Gastroesophageal sphincter (tissue), 4 donors: ENCODE measurements at regions not wholly inside any gene's neighbourhood (a gene's known extent, or its start where the extent isn't known, plus 50 kb on each side); places are given as distances from the start of the nearest gene placed in this dataset.
"Not testable (repeated sequence)": the region's sequence is repeated elsewhere in the genome, so short reads cannot be mapped to it uniquely, and the experiment has no call there.

Experiments used
- ATAC-seq: fragments of 150-250 bp; one replicate; pipeline ENCODE4 v1.9.1; 2016; ENCODE audit warnings: mild to moderate bottlenecking, moderate library complexity
- H3K27ac ChIP-seq, 4 donors: fragments of 200-600 bp; sonication (generic) in 3 of 4; 1 replicate in 3 of 4; 2 replicates in 1 of 4; pipeline ENCODE4 v1.5.1; 2016 to 2019
- H3K27me3 ChIP-seq: fragments of 200-600 bp; sonication (generic); one replicate; pipeline ENCODE4 v1.5.1; 2019
- H3K36me3 ChIP-seq, 2 donors: fragments of 200-600 bp; sonication (generic); one replicate each; pipeline ENCODE4 v1.5.1; 2019; ENCODE audit warnings: control low read depth in 1 of 2
- H3K4me1 ChIP-seq, 3 donors: fragments of 200-600 bp; sonication (generic); 1 replicate in 2 of 3; 2 replicates in 1 of 3; pipeline ENCODE4 v1.5.1; 2016 to 2019; ENCODE audit warnings: control low read depth in 2 of 3
- H3K4me3 ChIP-seq, 2 donors: fragments of 200-600 bp; sonication (generic); one replicate each; pipeline ENCODE4 v1.5.1; 2019; ENCODE audit warnings: mild to moderate bottlenecking in 1 of 2, moderate library complexity in 1 of 2
- H3K9me3 ChIP-seq, 3 donors: fragments of 200-600 bp; sonication (generic); one replicate each; pipeline ENCODE4 v1.5.1; 2017 to 2019; ENCODE audit warnings: control low read depth in 2 of 3
- EP300 ChIP-seq: sonication (generic); formaldehyde crosslinking; IDR thresholded peaks from one replicate; pipeline ENCODE4 v1.6.1; 2017; ENCODE audit warnings: antibody characterized with exemption, mild to moderate bottlenecking
- POLR2A ChIP-seq, 2 donors: fragments of 450-650 bp; IDR thresholded peaks; one replicate each; pipeline ENCODE4 v1.6.1; 2017; ENCODE audit warnings: antibody characterized with exemption in 2 of 2, mild to moderate bottlenecking in 2 of 2, moderate library complexity in 1 of 2
- POLR2AphosphoS5 ChIP-seq: sonication (generic); formaldehyde crosslinking; IDR thresholded peaks from one replicate; pipeline ENCODE4 v1.6.1; 2017; ENCODE audit warnings: antibody characterized with exemption
- WGBS, 2 donors: methylation state at CpG; one replicate each; pipeline ENCODE4 v1.1.5; 2018; ENCODE audit warnings: low coverage in 1 of 2; 5-methylcytosine and 5-hydroxymethylcytosine counted together
- TF ChIP-seq, protein P1 (sequence below), 4 experiments: fragments of 200-600 bp in 2 of 4; fragments of 450-650 bp in 2 of 4; sonication (generic) in 1 of 4; IDR thresholded peaks; one replicate each; pipeline ENCODE4 v1.5.1; 2017 to 2019; ENCODE audit warnings: antibody characterized with exemption in 4 of 4, mild to moderate bottlenecking in 2 of 4, moderate library complexity in 2 of 4

- Histone ChIP-seq H3K27me3 (peaks cover 8% of the 10 kb centered on the region), H3K4me3 (no peak overlapping the region), H3K4me1 (no peaks in the 10 kb centered on the region), H3K9me3 (peaks cover 0 to 28% (median 0%) of the 10 kb centered on the region in 3 donors), H3K27ac (no peak overlapping the region), H3K36me3 (no peaks in the 10 kb centered on the region)
- WGBS, 2 donors, result 83 to 89% methylated on average over 1 of the region's 1 CpG
- no peak for TF ChIP-seq EP300
- ATAC-seq, result no peak
These were observed 74.0 kb downstream of the IGLL5 start for GRCh38 chr22:22961574-22961973.

DNA sequence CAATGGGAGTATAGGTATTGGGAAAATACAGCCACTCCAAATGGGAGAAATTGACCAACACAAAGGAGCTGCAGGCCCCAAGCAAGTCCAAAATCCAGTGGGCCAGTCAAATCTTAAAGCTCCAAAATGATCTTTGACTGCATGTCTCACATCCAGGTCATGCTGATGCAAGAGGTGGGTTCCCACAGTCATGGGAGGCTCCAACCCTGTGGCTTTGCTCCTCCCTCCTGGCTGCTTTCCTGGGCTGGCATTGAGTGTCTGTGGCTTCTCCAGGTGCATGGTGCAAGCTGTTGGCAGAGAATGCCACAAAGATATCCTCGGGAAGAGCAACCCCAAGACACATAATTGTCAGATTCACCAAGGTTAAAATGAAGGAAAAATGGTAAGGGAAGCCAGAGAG, 80.8 kb downstream of the IGLL5 start:
- no peak for ATAC-seq
- H3K27me3 ChIP-seq, result peaks cover 22% of the 10 kb centered on the region
- WGBS, 2 donors, result 57% methylated on average over 1 of the region's 1 CpG; no CpG with 5 or more reads in 1 of the 2 donors

GRCh38 chr22:22972605-22973004, 85.0 kb downstream of the IGLL5 start:
- H3K36me3 ChIP-seq, H3K4me1 ChIP-seq, H3K27ac ChIP-seq, H3K4me3 ChIP-seq, ATAC-seq, H3K9me3 ChIP-seq: not testable (repeated sequence)
- WGBS, 2 donors, result 67 to 96% methylated on average over 3 of the region's 3 CpGs
- peaks cover 34% of the 10 kb centered on the region for H3K27me3 ChIP-seq

More for the DNA sequence above, 80.8 kb downstream of the IGLL5 start:
- TF ChIP-seq POLR2A (IDR thresholded peaks at IDR 0.05) (no peak), POLR2AphosphoS5 (no peak), EP300 (no peak)
- TF ChIP-seq, protein P1, sequence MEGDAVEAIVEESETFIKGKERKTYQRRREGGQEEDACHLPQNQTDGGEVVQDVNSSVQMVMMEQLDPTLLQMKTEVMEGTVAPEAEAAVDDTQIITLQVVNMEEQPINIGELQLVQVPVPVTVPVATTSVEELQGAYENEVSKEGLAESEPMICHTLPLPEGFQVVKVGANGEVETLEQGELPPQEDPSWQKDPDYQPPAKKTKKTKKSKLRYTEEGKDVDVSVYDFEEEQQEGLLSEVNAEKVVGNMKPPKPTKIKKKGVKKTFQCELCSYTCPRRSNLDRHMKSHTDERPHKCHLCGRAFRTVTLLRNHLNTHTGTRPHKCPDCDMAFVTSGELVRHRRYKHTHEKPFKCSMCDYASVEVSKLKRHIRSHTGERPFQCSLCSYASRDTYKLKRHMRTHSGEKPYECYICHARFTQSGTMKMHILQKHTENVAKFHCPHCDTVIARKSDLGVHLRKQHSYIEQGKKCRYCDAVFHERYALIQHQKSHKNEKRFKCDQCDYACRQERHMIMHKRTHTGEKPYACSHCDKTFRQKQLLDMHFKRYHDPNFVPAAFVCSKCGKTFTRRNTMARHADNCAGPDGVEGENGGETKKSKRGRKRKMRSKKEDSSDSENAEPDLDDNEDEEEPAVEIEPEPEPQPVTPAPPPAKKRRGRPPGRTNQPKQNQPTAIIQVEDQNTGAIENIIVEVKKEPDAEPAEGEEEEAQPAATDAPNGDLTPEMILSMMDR (IDR thresholded peaks at IDR 0.05), result no peak
- Histone ChIP-seq H3K4me3 (no peak overlapping the region), H3K27ac (no peak overlapping the region), H3K36me3 (no peaks in the 10 kb centered on the region), H3K4me1 (no peaks in the 10 kb centered on the region), H3K9me3 (peaks cover 0 to 14% (median 0%) of the 10 kb centered on the region in 3 donors)

- Histone ChIP-seq H3K9me3 (no peaks in the 10 kb centered on the region), H3K4me1 (no peaks in the 10 kb centered on the region), H3K27ac (no peak overlapping the region), H3K27me3 (peaks cover 26% of the 10 kb centered on the region), H3K4me3 (no peak overlapping the region), H3K36me3 (no peaks in the 10 kb centered on the region)
- no peak for ATAC-seq
- 67 to 83% methylated on average over 3 of the region's 3 CpGs for WGBS, 2 donors
- no peak for TF ChIP-seq EP300
- TF ChIP-seq, protein P1 (IDR thresholded peaks at IDR 0.05), result no peak
- no peak for TF ChIP-seq POLR2AphosphoS5
- no peak for TF ChIP-seq POLR2A (IDR thresholded peaks at IDR 0.05)
These were observed 85.7 kb downstream of the IGLL5 start for GRCh38 chr22:22973336-22973735.

DNA sequence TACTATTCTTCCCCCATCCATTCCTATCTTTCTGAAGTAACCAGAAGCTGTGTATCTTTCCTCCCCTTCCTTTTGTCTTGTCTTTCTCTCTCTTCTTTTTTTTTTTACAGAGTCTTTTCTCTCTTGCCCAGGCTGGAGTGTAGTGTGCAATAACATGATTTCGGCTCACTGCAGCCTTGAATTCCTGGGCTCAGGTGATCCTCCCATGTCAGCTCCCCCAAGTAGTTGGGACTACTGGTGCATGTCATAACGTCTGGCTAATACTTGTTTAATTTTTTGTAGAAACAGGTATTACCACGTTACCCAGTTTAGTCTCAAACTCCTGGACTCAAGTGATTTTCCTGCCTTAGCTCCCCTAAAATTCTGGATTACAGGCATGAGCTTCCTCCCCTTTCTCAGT, 86.5 kb downstream of the IGLL5 start:
- TF ChIP-seq EP300 (no peak), POLR2A (IDR thresholded peaks at IDR 0.05) (no peak), POLR2AphosphoS5 (no peak)
- TF ChIP-seq, protein P1 (IDR thresholded peaks at IDR 0.05), result no peak
- peaks cover 0 to 5% (median 0%) of the 10 kb centered on the region in 3 donors for H3K9me3 ChIP-seq
- H3K27ac ChIP-seq, result no peak overlapping the region
- H3K4me1 ChIP-seq, result no peaks in the 10 kb centered on the region
- ATAC-seq, result no peak
- H3K27me3 ChIP-seq, result peaks cover 18% of the 10 kb centered on the region
- WGBS, 2 donors, result 35 to 67% methylated on average over 1 to 3 of the region's 3 CpGs
- no peaks in the 10 kb centered on the region for H3K36me3 ChIP-seq
- no peak overlapping the region for H3K4me3 ChIP-seq

DNA sequence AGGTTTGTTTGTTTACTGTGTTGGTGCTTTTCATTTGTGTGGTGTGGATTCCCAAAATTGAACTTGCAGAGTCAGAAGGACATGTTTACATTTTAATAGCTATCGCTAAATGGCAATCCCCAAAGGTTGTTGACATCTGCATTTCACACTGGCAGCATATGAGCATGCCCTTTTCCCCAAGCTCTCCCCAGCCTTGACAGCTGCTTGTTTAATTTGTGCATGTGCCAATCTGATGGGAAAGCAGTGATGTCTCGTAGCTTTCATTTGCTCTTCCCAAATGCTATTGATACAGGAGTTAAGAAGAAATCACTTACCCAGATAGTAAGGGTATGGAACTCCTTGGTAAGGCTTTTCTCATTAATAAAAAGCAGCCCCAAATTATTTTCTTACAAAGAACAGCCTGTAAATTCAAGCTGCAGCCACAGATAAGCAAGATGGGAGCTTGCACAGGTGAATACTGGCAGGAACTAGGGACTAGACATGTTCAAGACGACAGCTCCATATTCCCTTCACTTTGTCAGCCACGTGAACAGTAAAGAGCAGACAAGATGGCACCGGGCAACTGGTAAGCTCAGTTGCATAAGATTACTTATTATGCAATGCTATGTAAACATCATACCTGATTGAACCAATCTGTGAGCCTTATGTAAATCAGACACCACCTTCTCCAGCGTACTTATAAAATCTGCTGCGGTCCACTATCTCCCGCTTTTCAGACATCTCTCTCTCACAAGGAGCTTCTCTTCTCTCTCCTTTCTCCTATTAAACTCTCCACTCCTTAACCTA, 87.4 kb downstream of the IGLL5 start:
- ATAC-seq, result no peak
- TF ChIP-seq, protein P1 (IDR thresholded peaks at IDR 0.05), result no peak
- TF ChIP-seq POLR2A (IDR thresholded peaks at IDR 0.05) (no peak), POLR2AphosphoS5 (no peak), EP300 (no peak)
- WGBS, 2 donors, result 73 to 75% methylated on average over 8 of the region's 8 CpGs
- peaks cover 0 to 14% (median 0%) of the 10 kb centered on the region in 3 donors for H3K9me3 ChIP-seq
- no peak overlapping the region for H3K27ac ChIP-seq
- no peaks in the 10 kb centered on the region for H3K36me3 ChIP-seq
- no peak overlapping the region for H3K4me3 ChIP-seq
- H3K27me3 ChIP-seq, result peaks cover 17% of the 10 kb centered on the region
- H3K4me1 ChIP-seq, result no peaks in the 10 kb centered on the region
